NCI-H1105 treated with DMSO at 0.1 percent for 48 hours (cell line): ENCODE measurements at regions not wholly inside any gene's neighbourhood (a gene's known extent, or its start where the extent isn't known, plus 50 kb on each side); places are given as distances from the start of the nearest gene placed in this dataset.

Source experiments
- DNase-seq: peaks from one replicate; lab custom pipeline; 2025; lab: John Stamatoyannopoulos, UW

- DNase-seq: no peak
Measured at GRCh38 chr13:39233519-39233918, 195.3 kb downstream of the NHLRC3 start.

- no peak for DNase-seq
Measured at GRCh38 chr13:39244561-39245230, 206.4 kb downstream of the NHLRC3 start.

GRCh38 chr13:39245688-39246087 lies 207.4 kb downstream of the NHLRC3 start:
- DNase-seq: peak; percentile 69

- no peak for DNase-seq
Measured at GRCh38 chr13:39249982-39250381, 211.7 kb downstream of the NHLRC3 start.

GRCh38 chr13:39250440-39250839 lies 212.2 kb downstream of the NHLRC3 start:
- DNase-seq: no peak

- DNase-seq: no peak
Measured at GRCh38 chr13:39251340-39251739, 213.1 kb downstream of the NHLRC3 start.

- no peak for DNase-seq
Measured at GRCh38 chr13:39253774-39254173, 215.5 kb downstream of the NHLRC3 start.

GRCh38 chr13:39254601-39255000 lies 216.3 kb downstream of the NHLRC3 start:
- DNase-seq: peak; percentile 13

- DNase-seq: no peak
Measured at GRCh38 chr13:39257642-39258041, 219.4 kb downstream of the NHLRC3 start.

- DNase-seq: no peak
Measured at GRCh38 chr13:39259371-39260140, 221.3 kb downstream of the NHLRC3 start.

- DNase-seq: peak; percentile 51
Measured at GRCh38 chr13:39263033-39263432, 224.8 kb downstream of the NHLRC3 start.

- no peak for DNase-seq
Measured at GRCh38 chr13:39263531-39263930, 225.3 kb downstream of the NHLRC3 start.

- no peak for DNase-seq
Measured at GRCh38 chr13:39266426-39266825, 228.2 kb downstream of the NHLRC3 start.

- DNase-seq: no peak
Measured at GRCh38 chr13:39268398-39268797, 230.1 kb downstream of the NHLRC3 start.

GRCh38 chr13:39269004-39269403 lies 230.7 kb downstream of the NHLRC3 start:
- no peak for DNase-seq

- DNase-seq: no peak
Measured at GRCh38 chr13:39269411-39269810, 231.2 kb downstream of the NHLRC3 start.

GRCh38 chr13:39272994-39273393 lies 234.7 kb downstream of the NHLRC3 start:
- no peak for DNase-seq

- peak; percentile 3 for DNase-seq
Measured at GRCh38 chr13:39273953-39274738, 235.9 kb downstream of the NHLRC3 start.

GRCh38 chr13:39274739-39275325 lies 236.6 kb downstream of the NHLRC3 start:
- DNase-seq: no peak

GRCh38 chr13:39279077-39279476 lies 240.8 kb downstream of the NHLRC3 start:
- no peak for DNase-seq

- no peak for DNase-seq
Measured at GRCh38 chr13:39281539-39282150, 243.4 kb downstream of the NHLRC3 start.

- no peak for DNase-seq
Measured at GRCh38 chr13:39282400-39282972, 244.2 kb downstream of the NHLRC3 start.
